T-helper 1 cell treated with Interleukin-12 subunit alpha and Interleukin-12 subunit beta and Interleukin-4 antibody, amounts not matched to agents 30 ng/mL and 1 ng/mL, for 36 hours (primary cell): ENCODE measurements at regions not wholly inside any gene's neighbourhood (a gene's known extent, or its start where the extent isn't known, plus 50 kb on each side); places are given as distances from the start of the nearest gene placed in this dataset.

Experiments used
- intact Hi-C: fragments of 100-400 bp; cut with micrococcal nuclease; formaldehyde crosslinking; loops from one replicate; pipeline ENCODE4 v1.15.1; 2024

DNA sequence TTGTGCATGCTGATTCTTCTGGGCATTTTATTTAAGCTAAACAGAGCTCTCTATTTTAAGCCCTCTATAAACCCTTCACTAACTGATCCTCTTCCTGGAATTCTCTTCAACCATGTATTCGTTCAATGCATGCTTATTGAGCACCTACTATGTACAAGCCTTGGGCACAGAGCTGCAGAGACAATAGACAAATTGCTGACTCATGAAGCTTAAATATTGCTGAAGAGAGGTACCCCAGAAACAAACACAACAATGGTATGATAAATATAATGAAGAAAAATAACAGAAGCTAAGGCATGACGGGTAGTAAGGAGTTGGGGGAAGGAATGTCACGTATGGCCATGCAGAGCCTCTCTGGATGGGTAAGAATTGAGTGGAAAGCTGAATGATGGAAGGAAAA is 222.2 kb downstream of the PPARGC1A start:
- intact Hi-C loops: no loop called here

DNA sequence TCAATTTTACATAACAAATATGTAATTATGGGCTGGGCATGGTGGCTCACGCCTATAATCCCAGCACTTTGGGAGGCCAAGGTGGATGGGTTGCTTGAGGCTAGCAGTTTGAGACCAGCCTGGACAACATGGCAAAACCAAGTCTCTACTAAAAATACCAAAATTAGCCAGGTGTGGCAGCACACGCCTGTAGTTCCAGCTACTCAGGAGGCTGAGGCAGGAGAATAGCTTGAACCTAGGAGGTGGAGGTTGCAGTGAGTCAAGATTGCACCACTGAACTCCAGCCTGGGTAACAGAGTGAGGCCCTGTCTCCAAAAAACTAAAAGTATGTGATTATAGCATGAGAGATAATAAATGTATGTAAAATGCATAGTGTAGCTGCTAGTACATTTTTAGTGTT is 229.0 kb downstream of the PPARGC1A start:
- intact Hi-C loops: no loop called here

DNA sequence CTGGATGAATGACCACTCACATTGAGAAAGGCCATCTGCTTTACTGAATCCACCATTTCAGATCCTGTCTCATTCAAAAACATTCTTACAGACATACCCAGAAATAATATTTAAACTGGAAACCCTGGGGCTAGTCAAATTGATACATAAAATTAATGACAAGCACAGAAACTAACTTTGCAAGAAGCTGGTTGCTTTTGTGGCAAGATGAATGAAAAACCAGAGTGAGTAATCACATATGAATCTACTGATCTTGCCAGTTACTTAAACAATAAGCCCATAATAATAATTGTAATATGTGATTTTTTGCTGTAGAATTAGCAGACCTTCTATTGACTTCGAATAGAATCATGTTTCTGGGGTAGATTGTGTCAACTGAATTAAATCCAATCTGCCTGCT is 235.1 kb downstream of the PPARGC1A start:
- intact Hi-C loops: no loop called here

DNA sequence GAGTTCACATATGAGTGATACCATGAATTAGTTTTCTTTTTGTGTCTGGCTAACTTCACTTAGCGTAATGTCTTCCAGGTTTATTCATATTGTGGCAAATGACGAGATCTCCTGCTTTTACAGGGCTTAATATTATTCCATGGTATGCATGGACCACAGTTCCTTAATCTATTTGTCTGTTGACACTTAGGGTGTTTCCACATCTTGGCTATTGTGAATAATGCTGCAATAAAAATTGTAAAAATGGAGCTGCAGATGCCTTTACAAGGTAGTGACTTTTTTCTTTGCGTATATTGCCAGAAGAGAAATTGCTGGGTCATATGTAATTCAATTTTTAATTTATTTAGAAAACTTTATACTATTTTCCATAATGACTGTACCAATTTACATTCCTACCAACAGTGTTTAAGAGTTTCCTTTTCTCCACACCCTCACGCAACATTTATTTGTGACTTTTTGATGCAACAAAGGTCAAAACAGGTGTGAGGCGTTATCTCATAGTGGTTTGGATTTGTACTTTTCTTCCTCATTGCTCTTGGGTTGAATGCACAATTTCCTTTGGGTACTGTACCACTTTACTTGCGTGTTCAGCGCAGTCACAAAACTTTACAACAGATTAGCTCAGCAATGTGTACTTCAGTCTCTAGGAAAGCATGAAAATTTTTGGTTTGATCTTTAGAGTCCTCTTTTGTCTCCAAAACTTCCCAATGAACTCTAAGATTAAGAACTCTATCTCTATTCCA is 240.8 kb downstream of the PPARGC1A start:
- intact Hi-C loops: no loop called here

DNA sequence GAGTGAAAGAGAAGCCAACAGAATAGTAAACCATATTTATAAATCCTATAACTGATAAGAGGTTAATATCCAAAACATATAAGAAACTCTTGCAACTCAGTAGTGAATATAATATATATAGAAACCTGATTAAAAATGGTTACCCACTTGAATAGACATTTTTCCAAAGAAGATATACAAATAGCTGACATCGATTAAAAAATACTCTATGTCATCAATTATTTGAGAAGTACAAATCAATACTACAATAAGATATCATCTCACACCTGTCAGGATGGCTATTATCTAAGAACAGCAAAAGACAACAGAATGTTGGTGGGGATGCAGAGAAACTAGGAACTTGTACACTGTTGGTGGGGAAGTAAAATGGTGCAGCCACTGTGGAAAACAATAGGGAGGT is 254.4 kb downstream of the PPARGC1A start:
- intact Hi-C loops: no loop called here

DNA sequence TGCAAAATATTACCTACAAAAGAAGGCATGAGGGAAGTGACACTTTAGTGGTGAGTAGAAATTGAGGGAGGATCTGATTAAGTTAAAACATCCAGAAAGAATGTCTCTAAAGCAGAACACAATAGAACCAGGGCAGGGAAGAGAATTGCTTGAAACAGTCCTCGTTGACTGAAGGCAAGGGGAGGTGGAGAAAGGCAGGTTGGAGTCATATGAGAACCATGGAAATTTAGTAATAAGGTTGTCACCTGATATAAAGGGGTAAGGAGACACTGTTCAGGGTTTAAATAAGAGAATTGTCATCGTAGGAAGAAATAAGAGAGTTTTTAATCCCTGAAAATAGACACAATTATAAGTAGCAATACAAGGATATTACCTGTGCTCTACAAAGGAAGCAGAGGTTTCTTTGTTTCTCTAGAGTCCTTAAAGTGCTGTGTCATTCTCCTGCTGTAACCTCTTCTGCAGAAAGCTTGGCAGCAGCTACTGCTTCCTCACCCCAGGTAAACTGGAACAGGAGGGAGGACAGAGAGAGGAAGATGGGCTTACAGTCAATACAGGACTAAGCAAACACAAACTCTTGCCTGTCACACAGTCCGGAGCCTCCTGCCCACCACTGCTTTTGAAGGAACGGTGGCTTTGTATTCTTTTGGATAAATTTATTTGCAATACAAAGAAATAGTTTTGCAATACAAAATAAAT is 258.4 kb downstream of the PPARGC1A start:
- intact Hi-C loops: no loop called here

DNA sequence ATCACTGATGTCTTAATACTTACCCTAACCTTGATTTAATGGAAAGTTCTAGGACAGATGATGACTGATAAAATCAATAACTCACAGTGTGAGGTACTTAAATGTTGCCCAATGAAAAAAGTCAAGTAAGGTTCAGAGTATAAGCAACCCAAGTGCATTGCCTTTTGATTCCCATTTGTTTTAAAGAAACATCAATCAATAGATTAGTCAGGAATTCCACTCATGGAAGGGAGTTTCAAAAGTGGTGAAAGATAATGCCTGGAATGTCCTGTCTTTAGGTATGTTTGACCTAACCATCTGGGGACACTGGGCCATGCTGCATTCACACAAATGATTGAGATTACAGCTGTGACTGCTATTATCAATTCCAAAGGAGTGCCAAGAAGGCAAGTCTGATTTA is 259.7 kb downstream of the PPARGC1A start:
- intact Hi-C loops: no loop called here

DNA sequence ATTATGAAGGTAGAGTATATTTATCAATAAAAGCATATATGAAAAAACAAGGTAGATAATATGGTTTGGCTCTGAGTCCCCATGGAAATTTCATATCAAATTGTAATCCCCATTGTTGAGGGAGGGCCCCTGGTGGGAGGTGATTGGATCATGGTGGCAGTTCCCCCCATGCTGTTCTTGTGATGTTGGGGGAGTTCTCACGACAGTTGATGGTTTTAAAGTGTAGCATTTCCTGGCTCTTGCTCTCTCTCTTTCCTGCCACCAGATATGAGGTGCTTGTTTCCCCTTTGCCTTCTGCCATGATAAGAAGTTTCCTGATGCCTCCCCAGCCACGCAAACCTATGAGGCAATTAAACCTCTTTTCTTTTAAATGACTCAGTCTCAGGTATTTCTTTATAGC is 260.4 kb downstream of the PPARGC1A start:
- intact Hi-C loops: no loop called here

DNA sequence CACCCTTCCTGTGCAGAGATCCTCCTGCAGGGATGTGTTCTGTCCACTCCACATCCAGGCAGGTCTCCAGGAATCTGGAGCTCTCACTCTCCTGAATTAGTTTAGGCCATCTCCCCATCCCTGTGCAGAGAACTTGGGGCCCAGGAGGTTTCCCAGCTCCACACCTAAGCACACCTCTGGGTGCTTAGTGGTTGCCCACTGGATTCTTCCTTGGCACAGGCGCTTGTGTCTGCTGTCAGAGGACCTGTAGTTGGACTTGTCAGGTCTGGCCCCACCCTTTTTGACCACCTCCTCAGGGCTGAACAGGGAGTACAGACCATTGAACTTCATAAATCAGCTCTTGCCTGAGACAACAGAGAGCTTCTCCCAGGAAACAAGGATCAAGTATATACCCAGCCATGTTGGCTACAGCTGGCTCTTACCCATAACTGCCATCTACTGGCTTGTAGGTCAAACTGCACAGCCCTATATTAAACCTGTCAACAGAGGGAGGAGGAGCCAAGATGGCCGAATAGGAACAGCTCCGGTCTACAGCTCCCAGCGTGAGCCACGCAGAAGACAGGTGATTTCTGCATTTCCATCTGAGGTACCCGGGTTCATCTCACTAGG is 275.5 kb downstream of the PPARGC1A start:
- intact Hi-C loops: loop anchor here (5.0 kb wide), 3 partner anchors 282 to 717 kb away; no protein-coding TSS in a partner anchor

DNA sequence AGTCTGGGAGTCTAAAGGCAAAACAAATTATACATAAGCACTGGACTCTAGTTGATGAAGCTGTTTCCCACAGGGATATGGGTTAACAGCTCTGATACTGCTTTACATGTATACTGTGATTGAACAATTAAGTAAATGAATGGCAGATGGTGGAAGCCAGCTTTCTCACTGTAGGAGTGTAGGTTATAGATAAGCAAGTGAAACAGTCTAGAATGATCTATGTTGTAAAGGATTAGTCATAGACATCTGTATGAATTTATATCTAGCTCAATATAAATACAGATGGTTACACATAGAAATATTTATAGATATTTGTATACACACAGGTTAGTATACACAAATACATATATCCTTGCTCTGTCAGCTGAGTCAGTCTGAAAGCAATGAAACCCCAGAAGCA is 276.1 kb downstream of the PPARGC1A start:
- intact Hi-C loops: loop anchor here (5.0 kb wide), 3 partner anchors 281 to 716 kb away; no protein-coding TSS in a partner anchor

DNA sequence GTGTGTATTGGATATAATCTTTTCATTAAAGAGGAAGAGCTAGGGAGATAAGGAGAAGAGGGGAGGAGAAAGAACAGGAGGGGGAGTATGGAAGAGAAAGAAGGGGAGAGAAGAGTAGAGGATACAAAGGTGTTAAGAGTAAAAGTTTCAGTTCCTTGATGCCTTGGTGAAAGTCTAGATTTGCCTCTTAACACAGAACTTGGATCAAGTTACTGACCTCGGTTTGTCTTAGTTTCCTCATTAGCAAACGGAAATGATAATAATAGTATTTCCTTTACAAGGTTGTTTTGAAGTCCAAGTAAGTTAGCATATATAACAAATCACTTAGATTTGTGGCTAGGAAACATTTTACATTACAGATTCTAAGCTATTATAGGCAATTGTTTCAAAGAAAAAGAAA is 287.1 kb downstream of the PPARGC1A start:
- intact Hi-C loops: no loop called here

DNA sequence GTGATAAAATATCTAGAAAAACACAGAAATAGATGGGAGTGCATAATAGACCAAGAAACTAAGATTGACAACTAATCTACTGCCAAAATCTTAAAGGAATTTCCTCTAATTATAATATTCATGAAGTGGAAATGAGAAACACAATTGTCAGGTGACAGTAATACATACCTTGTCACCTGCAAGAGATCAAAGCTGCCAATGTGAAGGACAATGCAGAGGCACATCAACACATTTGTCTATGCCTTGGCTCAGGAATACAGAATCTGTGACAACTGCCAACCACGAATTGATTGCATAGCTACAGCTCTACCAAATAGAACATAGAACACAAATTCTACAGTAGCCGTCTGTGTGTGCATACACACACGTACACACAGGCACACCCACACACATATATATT is 295.7 kb downstream of the PPARGC1A start:
- intact Hi-C loops: no loop called here

DNA sequence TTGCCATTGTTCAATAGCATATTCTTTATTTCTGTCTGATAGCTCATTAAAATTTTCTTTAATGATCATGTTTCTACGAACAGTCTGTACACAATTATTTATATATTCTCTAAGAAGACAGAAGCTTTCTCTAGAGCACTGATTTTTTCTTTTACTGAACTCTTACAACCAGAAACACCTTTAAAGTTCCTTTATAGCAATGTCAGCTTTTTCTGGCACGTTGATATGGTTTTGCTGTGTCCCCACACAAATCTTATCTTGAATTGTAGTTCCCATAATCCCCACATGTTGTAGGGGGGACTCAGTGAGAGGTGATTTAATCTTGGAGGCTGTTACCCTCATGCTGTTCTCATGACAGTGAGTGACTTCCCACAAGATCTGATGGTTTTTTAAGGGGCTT is 299.4 kb downstream of the PPARGC1A start:
- intact Hi-C loops: no loop called here

DNA sequence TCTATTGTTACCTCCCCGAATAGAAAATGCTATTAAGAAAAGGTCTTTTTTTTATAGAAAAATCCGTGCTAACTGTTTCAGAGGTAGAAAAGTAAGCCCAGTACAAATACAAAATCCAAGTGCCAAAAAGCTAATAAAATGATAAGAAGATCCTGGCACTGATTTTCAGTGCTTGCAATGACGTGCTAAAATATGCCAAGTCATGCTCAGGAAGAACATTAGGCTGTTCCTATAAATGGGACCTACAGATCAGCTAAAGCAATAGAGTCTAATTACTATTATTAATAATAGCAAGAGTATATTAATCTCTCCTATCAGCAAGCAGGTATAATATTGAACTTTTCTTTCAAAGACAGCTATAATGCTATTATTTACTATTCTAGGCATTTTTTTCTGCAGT is 305.8 kb downstream of the PPARGC1A start:
- intact Hi-C loops: no loop called here

DNA sequence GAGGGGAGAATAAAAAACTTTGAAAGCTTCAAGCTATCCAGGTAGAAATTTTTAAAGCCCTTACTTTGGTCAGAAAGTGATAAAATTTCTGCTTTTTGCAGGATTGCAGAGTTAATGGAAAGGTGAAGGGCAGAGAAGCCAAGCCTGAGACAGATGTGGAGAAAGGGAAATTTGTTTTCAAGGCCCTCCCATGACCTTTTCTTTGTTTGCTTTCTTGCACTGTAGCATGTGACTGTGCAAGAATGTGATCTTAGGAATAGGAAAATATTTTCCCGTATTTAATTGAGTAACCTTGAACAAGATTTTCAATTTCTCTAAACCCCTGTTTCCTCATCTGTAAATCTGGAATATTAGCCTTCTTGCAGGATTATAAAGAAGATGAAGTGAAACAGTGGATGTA is 307.2 kb downstream of the PPARGC1A start:
- intact Hi-C loops: no loop called here

DNA sequence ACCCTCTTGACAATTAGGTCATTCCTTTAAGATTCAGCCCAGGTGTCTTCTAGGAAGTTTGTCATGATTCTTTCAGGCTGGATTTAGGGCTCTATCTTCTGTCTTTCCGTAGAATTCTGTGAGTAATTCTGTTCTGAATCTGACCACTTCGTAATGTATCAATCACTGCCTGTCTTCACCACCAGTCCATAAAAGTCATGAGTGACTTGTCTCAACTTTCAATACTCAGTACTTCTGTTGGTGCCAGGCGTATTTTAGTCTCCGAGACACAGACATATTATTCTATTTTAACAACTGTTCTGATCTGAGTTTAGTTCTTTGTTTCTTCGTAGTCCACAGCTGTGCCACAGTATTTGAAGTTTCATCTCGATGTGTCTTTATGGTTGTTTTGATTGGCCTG is 310.7 kb downstream of the PPARGC1A start:
- intact Hi-C loops: no loop called here

DNA sequence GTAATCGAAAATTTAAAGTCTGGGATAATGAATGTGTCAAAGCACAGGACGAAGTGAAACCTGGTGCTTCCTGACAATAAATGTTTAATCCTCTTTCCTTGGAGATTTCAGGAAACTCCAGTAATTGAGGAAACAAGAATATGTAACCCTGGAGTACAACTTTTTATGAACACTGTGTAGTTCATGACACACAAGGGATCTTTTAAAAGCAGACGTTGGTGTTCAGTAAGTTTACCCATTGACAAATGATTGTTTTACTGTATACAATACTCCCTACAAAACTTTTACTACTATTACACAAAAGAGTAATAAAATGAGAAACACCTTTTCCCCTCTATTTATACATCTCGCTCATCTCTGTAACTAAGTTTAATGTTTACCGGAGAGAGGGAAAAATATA is 312.4 kb downstream of the PPARGC1A start:
- intact Hi-C loops: no loop called here

DNA sequence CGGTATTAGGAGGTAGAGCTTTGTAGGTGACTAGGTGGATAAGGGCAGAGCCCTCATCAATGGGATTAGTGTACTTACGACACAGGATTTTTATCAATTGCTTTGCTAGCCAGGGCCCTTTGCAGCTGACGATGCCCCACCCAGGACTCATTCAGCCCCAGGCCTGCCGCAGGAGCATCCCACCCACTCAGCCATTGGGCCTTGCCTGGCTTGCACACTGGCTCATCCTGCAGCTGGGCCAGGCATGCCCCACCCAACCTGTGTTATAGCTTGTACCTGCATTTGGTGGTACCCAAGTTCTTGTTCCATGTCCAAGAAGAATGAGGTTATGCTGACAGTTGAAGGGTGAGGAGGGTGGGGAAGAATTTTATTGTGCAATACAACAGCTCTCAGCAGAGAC is 317.5 kb downstream of the PPARGC1A start:
- intact Hi-C loops: no loop called here

DNA sequence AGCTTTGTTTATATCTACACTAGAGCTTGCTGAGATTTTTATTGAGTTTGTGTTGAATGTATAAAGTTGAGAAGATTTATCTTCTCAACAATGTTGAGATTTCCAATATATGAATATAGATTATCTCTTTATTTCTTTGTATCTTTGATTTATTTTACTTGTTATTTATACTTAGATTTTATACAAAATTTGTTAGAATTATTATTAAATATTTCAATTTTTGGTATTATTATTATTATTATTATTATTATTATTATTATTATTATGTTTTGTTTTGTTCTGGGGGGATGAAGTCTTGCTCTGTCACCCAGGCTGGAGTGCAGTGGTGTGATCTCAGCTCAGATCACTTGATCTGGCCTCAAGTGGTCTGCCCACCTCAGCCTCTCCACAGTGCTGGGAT is 322.5 kb downstream of the PPARGC1A start:
- intact Hi-C loops: no loop called here

DNA sequence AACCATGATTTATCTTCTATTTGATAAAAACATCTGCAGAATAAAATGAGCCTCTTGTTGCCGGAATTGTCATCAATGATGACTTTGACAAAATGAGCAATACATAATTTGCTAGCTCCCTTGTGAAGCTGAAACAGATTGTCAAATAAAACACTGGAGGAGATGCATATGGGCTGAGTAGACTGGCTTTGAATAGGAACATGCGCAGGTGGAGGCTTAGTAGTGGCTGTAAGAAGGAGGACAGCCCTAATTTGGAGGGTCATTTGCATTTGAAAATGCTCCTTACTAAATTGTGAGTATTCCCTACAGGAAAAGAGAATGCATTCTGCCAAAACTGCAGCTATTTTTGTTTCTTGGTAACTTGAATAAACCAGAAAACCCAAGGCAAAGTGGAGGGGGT is 329.1 kb downstream of the PPARGC1A start:
- intact Hi-C loops: no loop called here

DNA sequence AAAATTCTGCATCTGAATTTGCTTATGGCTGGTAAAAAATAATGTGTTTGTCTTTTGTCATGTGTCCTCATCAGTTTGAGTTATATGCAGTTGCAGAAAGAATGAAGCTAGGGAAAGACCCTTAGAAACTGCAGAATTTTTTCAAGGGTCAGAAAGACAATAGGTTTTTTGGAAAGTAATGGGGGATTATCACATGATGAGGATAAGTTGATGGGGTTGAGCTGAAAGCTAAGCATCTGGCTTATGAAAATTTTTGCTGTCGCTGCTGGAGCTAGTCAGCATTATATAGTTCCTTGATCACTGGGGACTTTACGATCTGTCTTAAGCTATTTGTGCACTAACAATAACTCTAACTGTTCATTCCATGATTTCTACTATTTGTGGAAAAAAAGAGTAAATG is 331.7 kb downstream of the PPARGC1A start:
- intact Hi-C loops: no loop called here

DNA sequence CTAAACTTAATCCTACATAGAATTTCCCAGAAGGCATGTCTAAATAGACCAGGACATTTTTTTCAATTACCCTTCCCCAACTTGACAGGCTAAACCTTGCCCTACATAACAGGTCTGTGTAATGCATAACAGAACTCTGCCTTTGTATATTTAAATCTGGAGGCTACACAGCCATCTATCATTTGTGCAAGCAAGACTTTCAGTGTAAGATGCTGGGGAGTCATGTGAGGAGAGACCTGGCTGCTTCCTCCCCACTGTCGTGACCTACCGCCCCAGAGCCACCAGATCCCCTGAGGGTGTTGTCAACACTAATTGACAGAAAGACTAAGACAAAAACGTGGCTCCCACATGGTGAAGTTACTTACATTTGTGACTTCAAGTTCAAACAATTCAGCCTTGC is 342.2 kb downstream of the PPARGC1A start:
- intact Hi-C loops: no loop called here

DNA sequence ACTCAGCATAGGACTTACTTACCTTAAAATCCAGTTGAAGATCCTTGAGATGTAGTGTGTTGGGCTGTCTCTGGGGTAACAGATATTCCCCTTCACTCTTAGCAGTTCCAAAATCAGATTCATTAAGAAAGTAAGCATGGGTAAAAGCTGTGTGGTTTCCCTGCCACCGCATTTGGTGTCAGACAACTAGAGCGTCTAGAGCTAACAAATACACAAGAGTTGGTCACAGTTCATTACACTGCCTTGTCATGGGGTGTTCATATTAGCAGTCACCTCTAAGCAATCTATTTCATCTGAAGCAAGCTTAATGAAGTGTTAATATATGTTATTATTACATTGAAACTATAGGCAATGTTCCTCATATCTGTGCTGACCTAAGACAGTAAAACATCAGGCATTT is 342.8 kb downstream of the PPARGC1A start:
- intact Hi-C loops: no loop called here
